GM11168 (cell line): ENCODE measurements at regions not wholly inside any gene's neighbourhood (a gene's known extent, or its start where the extent isn't known, plus 50 kb on each side); places are given as distances from the start of the nearest gene placed in this dataset.

Experiments used
- in situ Hi-C: fragments of 300-500 bp; cut with MboI; formaldehyde crosslinking; loops from one replicate; pipeline ENCODE4 v1.12.0; 2022; ENCODE audit warnings: low sequenced_read_pairs; ENCODE audit not compliant: unreplicated experiment

DNA sequence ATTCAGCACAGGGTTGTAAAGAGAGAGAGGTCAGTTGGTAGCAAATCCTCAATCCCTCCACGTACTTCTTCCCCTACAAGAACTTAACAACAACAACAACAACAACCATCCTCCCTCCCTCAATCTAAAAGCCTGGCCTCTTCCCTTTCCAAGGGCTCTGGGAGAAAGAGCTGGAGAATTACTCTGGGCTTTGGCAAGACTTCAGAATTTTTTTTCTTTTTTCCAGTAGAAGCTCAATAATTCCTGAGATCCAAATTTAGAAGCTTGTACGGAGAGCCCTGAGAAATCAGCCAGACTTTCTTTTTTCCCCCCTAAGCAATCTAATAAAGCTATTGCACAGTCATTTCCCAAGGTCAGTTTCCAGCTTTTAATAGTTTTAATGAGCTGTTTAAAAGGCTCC lies 95.8 kb upstream of the CACNA2D3 start:
- in situ Hi-C loops: no loop called here

DNA sequence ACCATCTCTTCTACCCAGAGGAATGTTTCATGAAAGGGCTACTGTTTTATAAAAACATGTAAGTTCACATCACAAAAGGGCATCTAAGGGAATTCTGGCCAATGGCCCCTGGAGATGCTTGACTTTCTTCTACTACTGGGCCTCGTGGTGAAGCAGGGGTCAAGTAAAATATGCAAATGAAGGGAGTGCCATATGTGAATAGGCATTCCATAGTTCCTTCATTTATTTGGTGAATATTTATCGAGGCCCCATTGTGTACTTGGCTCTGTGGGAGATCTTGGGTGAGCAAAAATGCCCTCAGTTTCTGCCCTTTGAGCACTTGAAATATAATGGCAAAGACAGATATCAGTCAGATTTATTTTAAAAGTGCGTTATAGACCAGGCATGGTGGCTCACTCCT lies 101.3 kb upstream of the CACNA2D3 start:
- in situ Hi-C loops: no loop called here

DNA sequence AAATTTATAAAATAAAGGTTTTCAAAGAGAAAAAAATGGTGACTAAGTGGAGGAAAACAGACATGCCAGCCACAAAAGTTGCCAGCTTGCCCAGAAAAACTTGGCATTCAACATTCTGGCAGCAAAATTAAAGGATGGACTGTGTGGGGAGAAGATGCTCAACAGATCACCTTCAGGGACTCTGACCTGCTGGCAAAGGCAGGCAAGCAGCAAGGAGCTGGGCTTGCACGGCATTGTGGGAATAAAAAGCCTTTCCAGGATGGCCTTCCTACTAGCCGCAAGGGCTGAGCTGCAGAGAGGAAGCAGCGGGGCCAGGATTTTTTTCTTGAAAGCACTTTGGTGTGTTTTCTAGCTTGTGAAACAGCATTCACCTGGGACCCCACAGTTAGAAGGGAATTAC lies 101.9 kb upstream of the CACNA2D3 start:
- in situ Hi-C loops: no loop called here

DNA sequence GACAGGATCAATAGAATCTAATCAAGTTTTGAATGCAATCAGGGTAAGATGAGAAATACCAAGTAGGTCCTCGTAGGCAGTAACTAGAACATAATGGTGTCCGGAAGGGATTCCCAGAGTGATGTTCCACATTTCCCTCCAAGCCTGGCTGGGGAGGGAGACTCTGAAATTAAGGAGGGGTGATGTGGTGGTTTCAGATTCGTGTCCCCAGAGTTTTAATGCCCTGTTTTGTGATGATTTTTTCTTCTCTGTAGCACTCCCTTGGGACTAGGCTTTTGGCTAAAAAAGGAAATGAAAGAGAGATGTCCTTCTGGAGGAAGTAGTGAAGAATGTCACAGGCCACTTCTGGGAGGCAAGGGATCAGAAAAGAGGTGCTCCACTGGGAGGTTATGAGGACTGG lies 108.3 kb upstream of the CACNA2D3 start:
- in situ Hi-C loops: no loop called here

DNA sequence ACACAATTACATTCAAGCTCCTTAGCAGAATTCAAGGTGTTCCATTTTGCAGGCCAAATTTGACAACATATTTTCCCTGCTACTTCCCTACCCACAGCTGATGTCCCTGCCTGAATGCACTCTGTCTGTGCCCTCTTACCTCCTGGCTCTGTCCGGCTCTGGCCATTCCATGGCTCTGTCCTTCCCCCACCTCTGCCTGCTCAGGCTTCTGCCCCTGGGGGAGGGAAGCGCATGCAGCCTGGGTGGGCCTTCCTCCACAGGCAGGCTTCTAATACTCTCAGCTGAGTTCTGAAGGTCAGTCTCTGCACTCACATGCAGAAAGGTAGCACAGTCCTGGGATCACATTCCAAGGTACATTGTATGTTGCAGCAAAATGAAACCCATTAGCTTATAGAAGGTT lies 113.6 kb upstream of the CACNA2D3 start:
- in situ Hi-C loops: no loop called here

DNA sequence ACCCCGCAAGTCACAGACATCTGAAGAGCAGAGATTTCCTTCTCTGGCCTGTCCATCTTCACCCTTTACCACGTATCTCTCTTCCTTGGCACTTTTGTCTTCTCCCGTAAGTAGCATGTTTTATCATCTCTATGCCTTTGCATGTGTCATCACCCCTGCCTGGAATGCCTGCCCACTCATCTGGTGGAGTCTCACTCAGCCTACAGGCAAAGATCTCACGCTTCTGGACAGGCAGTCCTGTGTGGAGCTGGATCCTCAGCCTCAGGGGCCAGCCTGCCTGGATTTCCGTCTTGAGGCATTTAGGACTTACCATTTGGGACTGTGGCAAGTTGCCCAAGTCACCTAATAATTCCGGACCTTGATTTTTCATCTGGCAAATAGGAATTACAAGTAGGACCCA lies 114.3 kb upstream of the CACNA2D3 start:
- in situ Hi-C loops: no loop called here

DNA sequence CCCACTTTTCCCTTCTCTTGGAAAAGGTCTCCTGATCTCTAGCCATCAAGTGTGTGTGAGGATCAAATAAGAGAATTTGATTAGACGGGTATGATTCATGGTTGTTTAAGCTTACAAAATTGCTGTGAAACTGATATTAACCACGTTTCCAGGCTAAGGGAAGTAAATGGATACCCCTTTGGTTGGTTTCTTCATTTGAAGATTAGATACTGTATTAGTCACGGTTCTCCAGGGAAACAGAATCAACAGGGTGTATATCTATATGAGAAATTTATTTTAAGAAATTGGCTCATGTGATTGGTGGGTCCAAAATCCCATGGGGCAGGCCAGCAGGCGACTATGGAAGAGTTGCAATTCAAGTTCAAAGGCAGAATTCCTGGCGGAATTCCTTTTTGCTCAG lies 112.7 kb upstream of the SELENOK start:
- in situ Hi-C loops: no loop called here

DNA sequence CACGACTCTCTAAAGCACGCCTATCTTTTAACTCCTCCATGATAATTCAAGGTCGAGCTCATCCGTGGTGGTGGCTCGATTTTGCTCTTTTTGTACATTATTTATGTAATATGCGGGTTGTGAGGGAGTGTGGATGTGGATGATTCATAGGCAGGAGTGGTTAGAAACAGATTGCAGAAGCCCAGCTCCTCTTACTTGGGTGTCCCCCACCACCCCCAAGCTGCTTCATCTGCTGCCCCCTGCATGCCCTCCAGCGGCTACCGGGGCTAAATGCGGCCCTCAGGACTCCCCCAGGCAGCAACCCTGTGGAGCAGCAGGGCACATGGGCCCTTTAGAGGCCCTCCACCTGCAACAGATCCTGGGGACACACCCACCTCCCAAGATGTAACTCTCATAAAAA lies 111.5 kb upstream of the SELENOK start:
- in situ Hi-C loops: no loop called here

DNA sequence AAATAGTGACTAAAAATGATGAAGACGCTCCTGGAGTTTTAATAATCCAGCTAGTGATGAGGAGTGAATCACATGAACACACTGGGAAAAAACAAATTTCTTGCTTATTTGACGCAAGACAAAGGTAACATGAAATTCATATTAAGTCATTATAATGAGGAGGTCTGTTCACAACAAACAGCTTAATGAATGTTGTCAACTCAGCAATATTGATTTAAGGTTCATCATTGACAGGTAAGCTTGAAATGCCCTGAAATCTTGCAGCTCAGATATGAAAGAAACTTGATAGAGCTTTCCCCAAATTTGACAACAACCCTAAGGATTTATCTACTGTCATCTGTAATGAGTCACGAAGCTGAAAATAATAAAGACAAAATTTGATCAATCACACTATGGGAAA lies 108.1 kb upstream of the SELENOK start:
- in situ Hi-C loops: no loop called here

DNA sequence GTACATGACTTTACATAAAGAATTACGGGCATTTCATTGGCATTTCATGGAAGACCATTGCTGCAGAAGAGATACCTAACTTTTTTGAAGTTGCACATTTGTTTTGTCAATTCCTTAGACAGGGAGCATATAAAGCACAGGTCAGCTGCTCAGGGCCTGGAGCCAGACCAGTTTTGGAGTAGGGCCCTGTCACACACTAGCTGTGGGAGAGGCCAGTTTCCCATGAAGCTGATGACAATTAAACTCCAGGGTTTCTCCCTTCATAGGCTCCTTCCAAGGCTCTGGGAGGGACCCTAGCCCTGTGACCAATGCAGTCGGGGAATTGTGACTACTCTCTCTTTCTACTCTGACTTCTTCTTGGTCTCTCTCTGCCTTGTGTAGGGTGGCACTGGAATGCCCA lies 107.3 kb upstream of the SELENOK start:
- in situ Hi-C loops: no loop called here

DNA sequence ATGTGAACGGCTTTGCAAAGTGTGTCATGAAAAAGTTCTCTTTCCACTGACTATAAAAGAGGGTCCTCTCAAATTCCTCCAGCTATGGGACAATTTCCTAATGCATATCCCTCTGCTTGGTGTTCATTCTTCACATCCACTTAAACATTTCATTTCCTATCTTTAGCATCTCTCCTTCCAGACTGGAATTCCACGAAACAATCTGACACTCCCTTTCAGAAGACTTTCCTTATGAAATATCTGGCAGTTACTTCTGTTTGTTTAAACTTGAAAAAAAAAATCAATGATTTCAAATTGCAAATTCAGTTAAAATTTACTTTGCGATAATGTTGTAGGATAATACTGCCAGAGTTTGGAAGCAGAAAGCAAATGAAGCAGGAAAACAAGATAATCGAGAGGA lies 105.8 kb upstream of the SELENOK start:
- in situ Hi-C loops: no loop called here

DNA sequence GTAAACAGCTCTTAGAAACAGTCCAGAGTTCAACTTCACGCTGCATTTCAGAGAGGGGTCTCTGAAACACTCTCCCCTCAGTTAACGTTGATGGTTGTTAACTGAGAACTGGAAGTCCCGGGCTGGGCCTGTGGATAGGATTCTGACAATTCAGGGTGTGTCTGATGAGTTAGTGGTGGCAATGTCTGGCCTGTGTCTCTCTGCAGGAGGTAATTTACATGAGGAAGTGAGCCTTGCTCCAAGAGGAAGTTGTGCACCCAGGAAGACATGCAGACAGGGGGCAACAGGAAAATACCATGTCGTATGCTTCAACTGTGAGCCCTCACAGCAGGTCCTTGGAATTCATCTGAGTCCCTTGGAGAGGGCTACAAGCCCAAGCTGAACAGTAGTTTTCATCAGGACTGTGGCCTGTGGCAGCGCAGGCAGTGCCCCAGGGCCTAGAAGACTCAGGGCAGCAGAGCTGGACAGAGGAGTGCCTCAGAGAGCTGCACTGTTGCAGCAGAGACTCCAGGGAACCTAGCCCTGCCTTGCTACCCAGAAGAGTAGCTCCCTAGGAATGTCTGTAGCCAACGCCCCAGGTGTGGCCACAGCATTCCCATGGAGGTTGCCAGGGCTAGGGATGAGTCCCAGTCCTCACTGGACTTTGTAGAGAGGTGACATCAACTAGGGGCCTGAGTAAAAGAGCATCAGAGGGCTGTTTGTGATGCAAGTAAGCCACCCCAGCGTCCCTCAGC lies 104.6 kb upstream of the SELENOK start:
- in situ Hi-C loops: no loop called here

DNA sequence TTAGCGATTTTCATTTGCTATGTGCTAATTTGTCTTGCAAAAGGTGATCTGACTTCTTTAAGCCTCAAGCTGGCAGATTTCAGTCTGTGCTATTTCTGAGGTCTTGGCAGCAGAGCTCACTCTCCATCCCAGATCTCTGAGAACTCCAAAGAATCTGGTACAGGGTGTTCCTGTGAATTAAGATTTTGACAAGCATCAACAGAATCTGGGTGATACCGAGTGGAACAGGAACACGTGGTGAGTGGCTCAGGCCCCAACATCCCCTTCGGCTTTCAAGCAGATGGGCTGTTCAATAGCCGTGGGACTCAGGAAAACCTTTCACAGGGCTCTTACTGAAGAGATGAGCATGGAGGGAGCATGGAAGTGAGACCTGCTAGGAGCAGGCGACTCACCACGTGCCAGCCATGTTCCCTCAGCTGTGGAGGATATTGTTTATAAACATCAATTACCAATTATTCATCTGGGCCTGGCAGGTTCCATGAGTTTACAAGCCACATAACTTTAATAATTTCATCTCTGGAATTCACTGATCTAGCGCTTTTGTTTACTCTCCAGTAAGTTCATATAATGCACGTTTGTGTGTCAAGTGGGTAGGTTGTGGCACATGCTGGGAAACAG lies 103.4 kb upstream of the SELENOK start:
- in situ Hi-C loops: no loop called here

DNA sequence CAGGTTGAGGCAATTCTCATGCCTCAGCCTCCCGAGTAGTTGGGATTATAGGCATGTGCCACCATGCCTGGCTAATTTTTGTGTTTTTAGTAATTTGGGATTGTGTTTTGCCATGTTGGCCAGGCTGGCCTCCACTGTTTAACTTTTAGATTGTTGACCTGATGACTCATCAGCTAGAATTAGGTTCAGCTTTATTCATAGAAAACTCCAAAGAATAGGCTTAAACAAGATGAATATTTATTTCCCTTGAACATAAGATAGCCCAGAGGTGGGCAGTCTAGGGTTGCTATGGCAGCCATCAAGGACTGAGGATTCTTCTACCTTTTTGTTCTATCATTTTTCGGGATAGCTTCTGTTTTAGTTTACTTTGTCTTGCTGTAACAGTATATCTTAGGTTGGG lies 99.6 kb upstream of the SELENOK start:
- in situ Hi-C loops: no loop called here

DNA sequence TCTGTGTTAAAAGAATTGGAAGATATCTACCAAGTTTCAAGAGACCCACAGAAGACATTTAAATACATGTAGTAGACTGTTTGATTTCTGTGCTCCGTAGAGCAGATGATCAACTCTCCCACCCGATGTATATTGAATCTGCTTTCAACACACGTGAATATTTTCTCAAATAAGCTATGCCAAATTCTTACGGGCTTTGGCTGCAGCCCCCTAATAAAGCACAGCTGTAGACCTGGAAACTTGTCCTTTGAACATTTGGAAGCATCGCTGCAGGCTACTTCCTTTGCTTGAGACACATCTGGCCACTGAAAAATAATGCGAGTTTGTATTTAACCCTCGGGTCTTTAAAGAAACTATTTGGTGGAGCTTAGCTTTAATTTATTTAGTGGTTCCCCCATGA lies 98.3 kb upstream of the SELENOK start:
- in situ Hi-C loops: no loop called here

DNA sequence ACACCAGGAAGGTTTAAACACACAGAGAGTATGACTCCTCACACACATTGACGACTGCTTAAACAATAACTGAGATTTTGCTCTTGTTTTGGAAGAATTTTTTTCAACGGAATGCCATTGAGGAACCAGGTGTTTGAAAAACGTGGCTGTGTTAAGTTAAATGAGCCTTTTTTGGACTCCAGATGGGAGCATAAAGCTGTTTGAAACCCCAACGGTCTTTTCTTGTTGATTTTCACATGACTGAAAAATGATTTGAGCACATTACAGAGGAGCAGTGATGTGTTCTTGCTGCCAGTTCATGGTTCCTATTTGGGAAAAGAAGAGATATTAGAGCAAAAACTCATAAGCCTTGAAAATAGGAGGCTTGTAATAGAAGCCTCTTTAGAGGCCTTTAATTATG lies 97.8 kb upstream of the SELENOK start:
- in situ Hi-C loops: no loop called here

DNA sequence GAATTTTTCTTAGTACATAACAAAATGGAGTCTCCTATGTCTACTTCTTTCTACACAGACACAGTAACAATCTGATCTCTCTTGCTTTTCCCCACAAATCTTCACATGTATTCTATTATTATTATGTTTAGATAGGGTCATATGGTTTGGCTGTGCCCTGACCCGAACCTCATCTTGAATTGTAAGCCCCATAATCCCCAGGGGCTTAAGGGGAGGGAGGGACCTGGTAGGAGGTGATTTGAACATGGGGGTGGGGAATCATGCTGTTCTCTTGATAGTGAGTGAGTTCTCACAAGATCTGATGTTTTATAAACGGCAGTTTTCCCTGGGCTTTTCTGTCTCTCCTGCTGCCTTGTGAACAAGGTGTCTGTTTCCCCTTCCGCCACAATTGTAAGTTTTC lies 86.7 kb upstream of the SELENOK start:
- in situ Hi-C loops: no loop called here

DNA sequence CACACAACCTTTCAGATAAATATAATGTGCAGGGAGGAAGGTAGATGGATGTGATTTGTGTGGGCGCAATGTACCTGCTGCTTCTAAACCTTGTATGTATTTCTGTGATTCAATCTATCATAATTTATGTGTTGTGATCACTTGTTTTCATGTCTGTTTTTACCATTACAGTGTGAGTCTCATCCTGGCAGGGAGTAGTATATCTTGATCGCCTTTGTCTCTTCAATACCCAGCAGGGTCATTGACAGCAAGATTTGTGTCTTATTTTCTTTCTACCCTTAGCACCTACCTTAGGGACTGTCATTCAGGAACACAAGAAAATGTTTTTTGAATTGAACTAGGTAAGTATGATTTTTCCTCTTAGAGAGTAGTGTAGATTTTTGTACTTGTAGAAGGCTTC lies 83.7 kb upstream of the SELENOK start:
- in situ Hi-C loops: no loop called here

DNA sequence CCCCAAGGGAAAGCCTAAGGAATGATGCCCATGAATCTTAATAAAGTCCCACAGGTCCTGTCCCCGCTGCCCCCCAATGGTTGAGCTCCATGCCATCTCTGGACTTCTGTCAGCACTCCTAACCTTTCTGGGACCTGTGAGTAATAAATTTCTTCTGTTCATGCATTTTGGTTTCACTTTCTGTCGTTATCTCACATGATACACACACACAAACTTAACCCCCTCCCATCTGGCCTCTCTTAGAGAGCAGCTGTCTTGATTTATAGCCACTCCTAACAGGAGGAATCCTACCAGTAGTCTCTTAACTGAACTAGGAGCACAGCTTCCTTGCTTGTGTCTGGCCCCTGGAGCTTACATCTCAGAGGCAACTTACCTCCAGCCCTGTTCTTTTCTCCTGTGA lies 82.7 kb upstream of the SELENOK start:
- in situ Hi-C loops: loop anchor here (25.0 kb wide), 1 partner anchor 388 kb away; no protein-coding TSS in a partner anchor

DNA sequence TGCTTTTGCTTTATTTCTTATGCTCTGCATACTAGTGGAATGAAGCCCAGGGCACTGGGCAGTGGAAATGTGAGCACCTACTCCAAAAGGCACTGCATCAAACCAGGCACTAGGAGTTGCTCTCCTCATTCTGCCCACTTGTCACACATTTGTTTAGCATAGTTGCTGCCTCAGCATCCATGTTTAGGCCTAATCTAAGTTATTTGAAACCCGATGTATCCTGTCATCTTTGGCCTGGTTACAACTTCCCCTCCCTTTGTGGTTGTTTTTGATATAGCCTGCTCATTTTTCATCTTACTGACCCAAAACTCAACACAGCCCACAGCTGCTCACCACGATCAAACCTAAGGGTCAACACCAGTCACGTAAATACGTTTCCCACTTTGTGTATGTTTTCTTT lies 82.2 kb upstream of the SELENOK start:
- in situ Hi-C loops: loop anchor here (25.0 kb wide), 1 partner anchor 388 kb away; no protein-coding TSS in a partner anchor

DNA sequence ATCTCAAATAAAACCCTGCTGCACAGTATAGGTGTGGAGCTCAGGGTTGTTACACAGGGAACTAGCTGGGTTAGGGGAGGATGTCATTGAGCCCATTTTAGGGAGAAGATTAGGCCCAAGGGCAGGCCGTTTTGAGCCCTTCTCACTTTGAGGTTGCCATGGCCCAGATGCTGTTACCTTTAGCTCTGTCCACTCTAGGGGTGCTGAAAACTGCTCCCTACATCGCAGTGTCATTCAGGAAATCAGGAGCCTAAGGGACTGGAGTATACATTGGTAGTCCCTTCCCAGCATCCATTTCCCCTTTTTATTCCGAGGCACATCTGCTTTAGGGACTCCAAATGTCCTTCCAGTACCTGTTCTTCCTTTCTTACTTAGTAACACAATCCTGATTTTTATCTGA lies 79.0 kb upstream of the SELENOK start:
- in situ Hi-C loops: loop anchor here (25.0 kb wide), 1 partner anchor 392 kb away; no protein-coding TSS in a partner anchor

DNA sequence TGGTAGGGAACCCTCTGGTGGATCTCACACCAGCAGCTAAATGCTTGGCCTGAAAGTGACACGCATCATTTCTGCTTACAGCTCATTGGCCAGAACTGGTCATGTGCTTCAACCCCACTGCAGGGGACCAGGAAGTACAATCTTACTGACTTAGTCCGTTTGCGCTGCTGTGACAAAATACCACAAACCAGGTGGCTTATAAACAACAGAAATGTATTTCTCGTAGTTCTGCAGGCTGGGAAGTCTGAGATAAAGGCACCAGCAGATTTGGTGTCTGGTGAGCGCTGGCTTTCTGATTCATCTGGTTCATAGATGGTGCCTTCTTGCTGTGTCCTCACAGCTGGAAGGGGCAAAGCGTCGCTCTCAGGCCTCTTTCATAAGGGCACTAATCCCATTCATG lies 77.4 kb upstream of the SELENOK start:
- in situ Hi-C loops: loop anchor here (25.0 kb wide), 1 partner anchor 393 kb away; no protein-coding TSS in a partner anchor
